Keratinocyte (primary cell): ENCODE measurements at regions not wholly inside any gene's neighbourhood (a gene's known extent, or its start where the extent isn't known, plus 50 kb on each side); places are given as distances from the start of the nearest gene placed in this dataset.

Experiments
- DNase-seq: peaks from one replicate; pipeline ENCODE4 v3.0.0-alpha.2; 2011; ENCODE audit warnings: low read depth, missing footprints, low spot score
- FAIRE-seq: peaks from 2 replicates; lab custom pipeline; 2011; peaks lifted over from hg19 to GRCh38; lab: Jason Lieb, UNC
- H2AFZ ChIP-seq: 2 replicates; pipeline ENCODE4 v1.6.0; 2012; ENCODE audit warnings: low read length, control low read depth, inconsistent platforms; ENCODE audit not compliant: control insufficient read depth
- H3K27ac ChIP-seq: 2 replicates; pipeline ENCODE4 v1.5.1; 2011; ENCODE audit warnings: low read length; ENCODE audit not compliant: control insufficient read depth, insufficient read depth
- H3K27me3 ChIP-seq: 3 replicates; pipeline ENCODE4 v1.6.0; 2011; ENCODE audit warnings: low read length; ENCODE audit not compliant: control insufficient read depth, insufficient read depth; ENCODE audit errors: extremely low read depth
- H3K36me3 ChIP-seq, 2 experiments: 2 replicates in 1 of 2; 3 replicates in 1 of 2; pipeline ENCODE4 v1.5.1; 2011; ENCODE audit warnings: low read length in 2 of 2, mild to moderate bottlenecking in 1 of 2; ENCODE audit not compliant: control insufficient read depth in 2 of 2, insufficient read depth in 2 of 2; ENCODE audit errors: extremely low read depth in 1 of 2
- H3K4me1 ChIP-seq: 3 replicates; pipeline ENCODE4 v1.5.1; 2011; ENCODE audit warnings: low read length; ENCODE audit not compliant: control insufficient read depth, insufficient read depth; ENCODE audit errors: extremely low read depth
- H3K4me2 ChIP-seq: 3 replicates; pipeline ENCODE4 v1.6.0; 2011; ENCODE audit warnings: low read depth, low read length; ENCODE audit not compliant: control insufficient read depth, insufficient read depth; ENCODE audit errors: extremely low read depth
- H3K4me3 ChIP-seq, 3 experiments: fragments of 200-600 bp in 1 of 3; sonication (generic) in 1 of 3; 2 replicates in 2 of 3; 3 replicates in 1 of 3; pipeline ENCODE4 v1.5.1; 2011 to 2016; ENCODE audit warnings: low read length in 3 of 3, mild to moderate bottlenecking in 3 of 3, control low read depth in 2 of 3, inconsistent platforms in 1 of 3, low read depth in 1 of 3, mixed read lengths in 1 of 3, mixed run types in 1 of 3, moderate library complexity in 1 of 3; ENCODE audit not compliant: control insufficient read depth in 2 of 3, insufficient read depth in 2 of 3; ENCODE audit errors: extremely low read depth in 1 of 3
- H3K79me2 ChIP-seq: 2 replicates; pipeline ENCODE4 v1.6.0; 2012; ENCODE audit warnings: low read length; ENCODE audit not compliant: control insufficient read depth, insufficient read depth
- H3K9ac ChIP-seq: 3 replicates; pipeline ENCODE4 v1.6.0; 2011; ENCODE audit warnings: low read length; ENCODE audit not compliant: control insufficient read depth, insufficient read depth; ENCODE audit errors: extremely low read depth
- H3K9me1 ChIP-seq: 3 replicates; pipeline ENCODE4 v1.6.0; 2011; ENCODE audit warnings: low read length; ENCODE audit not compliant: control insufficient read depth, insufficient read depth; ENCODE audit errors: extremely low read depth
- H3K9me3 ChIP-seq: 2 replicates; pipeline ENCODE4 v1.5.1; 2012; ENCODE audit warnings: low read depth, low read length; ENCODE audit not compliant: control insufficient read depth
- H4K20me1 ChIP-seq: 3 replicates; pipeline ENCODE4 v1.6.0; 2011; ENCODE audit warnings: low read length; ENCODE audit not compliant: control insufficient read depth, insufficient read depth; ENCODE audit errors: extremely low read depth
- CTCF ChIP-seq, 3 experiments: IDR thresholded peaks in 1 of 3; conservative IDR thresholded peaks in 1 of 3; optimal IDR thresholded peaks in 1 of 3; 2 replicates in 2 of 3; 3 replicates in 1 of 3; pipeline versions ENCODE3 to v1.5.1; 2011; ENCODE audit warnings: low read length in 3 of 3, mild to moderate bottlenecking in 3 of 3, moderate library complexity in 2 of 3, control low read depth in 1 of 3, inconsistent platforms in 1 of 3; ENCODE audit not compliant: insufficient read depth in 2 of 3; ENCODE audit errors: extremely low read depth in 1 of 3
- EZH2 ChIP-seq: IDR thresholded peaks from one replicate; pipeline ENCODE4 v1.6.1; 2012; ENCODE audit warnings: inconsistent platforms, mild to moderate bottlenecking, low read length, moderate library complexity
- dilution Hi-C: fragments of 300-500 bp; cut with MboI; formaldehyde crosslinking; loops from one replicate; pipeline ENCODE4 v1.7.0; 2020; ENCODE audit warnings: low sequenced_read_pairs; ENCODE audit not compliant: extremely low pct_ligation_motif_present

- no peaks in the 10 kb centered on the region for H4K20me1 ChIP-seq
- FAIRE-seq (no peak), DNase-seq (no peak)
- H3K36me3 ChIP-seq, result no peaks in the 10 kb centered on the region
- dilution Hi-C loops, result no loop called here
- no peaks in the 10 kb centered on the region for H3K9me1 ChIP-seq
- H3K4me3 ChIP-seq, result no peak overlapping the region
- H3K79me2 ChIP-seq, result no peaks in the 10 kb centered on the region
- no peaks in the 10 kb centered on the region for H3K27me3 ChIP-seq
- no peak overlapping the region for H3K4me2 ChIP-seq
- TF ChIP-seq CTCF (optimal IDR thresholded peaks at IDR 0.05 in 1 of 3, IDR thresholded peaks at IDR 0.05 in 1 of 3, conservative IDR thresholded peaks at IDR 0.05 in 1 of 3; ENCODE audit: extremely low read depth in 1 of 3, insufficient read depth in 2 of 3, low read length in 3 of 3), result no peak
- no peak for TF ChIP-seq EZH2
- H2AFZ ChIP-seq, result no peak overlapping the region
- H3K4me1 ChIP-seq, result peaks cover 11% of the 10 kb centered on the region
- H3K9me3 ChIP-seq, result peaks cover 4% of the 10 kb centered on the region
- H3K9ac ChIP-seq, result no peak overlapping the region
- no peak overlapping the region for H3K27ac ChIP-seq
Observed at GRCh38 chrX:69228732-69229131, 63.5 kb upstream of the PJA1 start.

- H3K79me2 ChIP-seq, result no peaks in the 10 kb centered on the region
- no peak for DNase-seq
- H3K27me3 ChIP-seq, result no peaks in the 10 kb centered on the region
- H4K20me1 ChIP-seq, result no peaks in the 10 kb centered on the region
- no peak for FAIRE-seq
- dilution Hi-C loops, result no loop called here
- H3K36me3 ChIP-seq, result no peaks in the 10 kb centered on the region
- H3K27ac ChIP-seq, result no peak overlapping the region
- no peak overlapping the region for H3K4me2 ChIP-seq
- H3K9me3 ChIP-seq, result no peaks in the 10 kb centered on the region
- H3K9me1 ChIP-seq, result no peaks in the 10 kb centered on the region
- H3K4me1 ChIP-seq, result peaks cover 9% of the 10 kb centered on the region
- H3K9ac ChIP-seq, result no peak overlapping the region
- no peak overlapping the region for H3K4me3 ChIP-seq
- TF ChIP-seq CTCF (optimal IDR thresholded peaks at IDR 0.05 in 1 of 3, IDR thresholded peaks at IDR 0.05 in 1 of 3, conservative IDR thresholded peaks at IDR 0.05 in 1 of 3; ENCODE audit: extremely low read depth in 1 of 3, insufficient read depth in 2 of 3, low read length in 3 of 3) (no peak), EZH2 (no peak)
- H2AFZ ChIP-seq, result no peak overlapping the region
Observed at GRCh38 chrX:69226459-69227158, 61.4 kb upstream of the PJA1 start.
